CD14-positive monocyte (primary cell): ENCODE measurements at regions not wholly inside any gene's neighbourhood (a gene's known extent, or its start where the extent isn't known, plus 50 kb on each side); places are given as distances from the start of the nearest gene placed in this dataset.

ENCODE experiments used
- DNase-seq, 3 donors: peaks; one replicate each; pipeline ENCODE4 v3.0.0-alpha.2; 2011 to 2022
- H2AFZ ChIP-seq: 2 replicates; pipeline ENCODE4 v1.6.0; 2012; ENCODE audit warnings: mild to moderate bottlenecking, low read depth, low read length, inconsistent platforms; ENCODE audit not compliant: insufficient read depth, poor library complexity, severe bottlenecking
- H3K27ac ChIP-seq, 2 donors: 1 replicate in 1 of 2; 2 replicates in 1 of 2; pipeline ENCODE4 v1.5.1; 2012 to 2013; ENCODE audit warnings: low read length in 2 of 2, control low read depth in 1 of 2, inconsistent platforms in 1 of 2, low read depth in 1 of 2, mild to moderate bottlenecking in 1 of 2
- H3K27me3 ChIP-seq, 2 donors: one replicate each; pipeline versions ENCODE4 v1.6.0 to v1.6.1; 2011 to 2013; ENCODE audit warnings: low read length in 2 of 2; ENCODE audit not compliant: control insufficient read depth in 2 of 2, insufficient read depth in 2 of 2
- H3K36me3 ChIP-seq, 2 donors: replicated peaks in 1 of 2; 1 replicate in 1 of 2; 2 replicates in 1 of 2; pipeline versions ENCODE4 v1.5.1 to v1.6.1; 2012 to 2013; ENCODE audit warnings: low read length in 2 of 2, control low read depth in 1 of 2, inconsistent platforms in 1 of 2, mild to moderate bottlenecking in 1 of 2; ENCODE audit not compliant: insufficient read depth in 2 of 2, control insufficient read depth in 1 of 2
- H3K4me1 ChIP-seq, 2 donors: 1 replicate in 1 of 2; 2 replicates in 1 of 2; pipeline versions ENCODE4 v1.5.1 to v1.6.1; 2012 to 2013; ENCODE audit warnings: low read length in 2 of 2, control low read depth in 1 of 2, inconsistent platforms in 1 of 2, mild to moderate bottlenecking in 1 of 2, moderate library complexity in 1 of 2; ENCODE audit not compliant: insufficient read depth in 2 of 2, control insufficient read depth in 1 of 2
- H3K4me2 ChIP-seq: replicated peaks from 2 replicates; pipeline ENCODE3; 2012; ENCODE audit warnings: low read length, moderate library complexity, mild to moderate bottlenecking; ENCODE audit not compliant: poor library complexity, severe bottlenecking; ENCODE audit errors: extremely low read depth
- H3K4me3 ChIP-seq, 3 experiments: fragments of 200-600 bp in 1 of 3; sonication (generic) in 1 of 3; replicated peaks in 1 of 3; 1 replicate in 2 of 3; 2 replicates in 1 of 3; pipeline ENCODE4 v1.5.1; 2011 to 2013; ENCODE audit warnings: low read length in 3 of 3, mild to moderate bottlenecking in 3 of 3, control low read depth in 2 of 3, low read depth in 2 of 3, inconsistent platforms in 1 of 3, moderate library complexity in 1 of 3
- H3K79me2 ChIP-seq: 2 replicates; pipeline ENCODE4 v1.6.0; 2012; ENCODE audit warnings: mild to moderate bottlenecking, control low read depth, inconsistent platforms, low read length, moderate library complexity; ENCODE audit not compliant: insufficient read depth
- H3K9ac ChIP-seq: 2 replicates; pipeline ENCODE4 v1.6.0; 2017; ENCODE audit warnings: low read length, mild to moderate bottlenecking; ENCODE audit not compliant: insufficient read depth, poor library complexity, severe bottlenecking
- H3K9me3 ChIP-seq, 2 donors: replicated peaks in 1 of 2; 1 replicate in 1 of 2; 2 replicates in 1 of 2; pipeline versions ENCODE4 v1.5.1 to v1.6.1; 2012 to 2013; ENCODE audit warnings: low read length in 2 of 2, control low read depth in 1 of 2; ENCODE audit not compliant: control insufficient read depth in 1 of 2, insufficient read depth in 1 of 2
- H4K20me1 ChIP-seq: 2 replicates; pipeline ENCODE4 v1.6.0; 2012; ENCODE audit warnings: mild to moderate bottlenecking, low read length, control low read depth, moderate library complexity; ENCODE audit not compliant: insufficient read depth
- H3K27ac Mint-ChIP-seq, 7 donors: one replicate each; pipeline ENCODE4 v1.8.0; 2020; ENCODE audit warnings: mild to moderate bottlenecking in 7 of 7, mixed read lengths in 7 of 7, moderate library complexity in 6 of 7, inconsistent platforms in 2 of 7
- H3K27me3 Mint-ChIP-seq, 3 donors: one replicate each; pipeline ENCODE4 v1.8.0; 2021 to 2022; ENCODE audit warnings: low read depth in 3 of 3, mild to moderate bottlenecking in 3 of 3, mixed read lengths in 3 of 3, moderate library complexity in 3 of 3, inconsistent platforms in 1 of 3
- H3K36me3 Mint-ChIP-seq, 2 donors: one replicate each; pipeline ENCODE4 v1.8.0; 2020; ENCODE audit warnings: mixed read lengths in 2 of 2, inconsistent platforms in 1 of 2, mild to moderate bottlenecking in 1 of 2
- H3K4me1 Mint-ChIP-seq: one replicate; pipeline ENCODE4 v1.8.0; 2020; ENCODE audit warnings: mild to moderate bottlenecking, mixed read lengths
- H3K4me3 Mint-ChIP-seq, 2 donors: one replicate each; pipeline ENCODE4 v1.8.0; 2020; ENCODE audit warnings: mild to moderate bottlenecking in 2 of 2, mixed read lengths in 2 of 2, moderate library complexity in 1 of 2
- H3K9me3 Mint-ChIP-seq, 7 donors: one replicate each; pipeline ENCODE4 v1.8.0; 2020 to 2022; ENCODE audit warnings: mixed read lengths in 7 of 7, mild to moderate bottlenecking in 6 of 7, moderate library complexity in 6 of 7, inconsistent platforms in 2 of 7
- WGBS: methylation state at CpG from one replicate; pipeline ENCODE4 v1.1.5; 2013; ENCODE audit warnings: missing lambda C conversion rate; ENCODE audit not compliant: insufficient coverage; 5-methylcytosine and 5-hydroxymethylcytosine counted together
- intact Hi-C, 2 donors: fragments of 100-400 bp; cut with micrococcal nuclease; formaldehyde crosslinking; loops; one replicate each; pipeline versions ENCODE4 v1.15.0 to v1.15.1; 2023
- TF ChIP-seq, protein P1 (sequence below): fragments of 200-600 bp; IDR thresholded peaks from one replicate; pipeline ENCODE4 v1.8.0; 2022; ENCODE audit warnings: antibody characterized with exemption, mild to moderate bottlenecking

GRCh38 chr4:79650217-79650616 is 242.2 kb upstream of the GK2 start:
- intact Hi-C loops = no loop called here
- H2AFZ ChIP-seq = no peak overlapping the region
- H4K20me1 ChIP-seq = no peaks in the 10 kb centered on the region
- H3K36me3 ChIP-seq = no peaks in the 10 kb centered on the region
- no peak for DNase-seq
- no peaks in the 10 kb centered on the region for H3K9me3 ChIP-seq
- H3K36me3 Mint-ChIP-seq = no peaks in the 10 kb centered on the region
- no CpG with 5 or more reads among the region's 2 CpGs for WGBS
- H3K4me3 Mint-ChIP-seq = no peak overlapping the region
- no peaks in the 10 kb centered on the region for H3K4me1 Mint-ChIP-seq
- no peaks in the 10 kb centered on the region for H3K9me3 Mint-ChIP-seq
- no peaks in the 10 kb centered on the region for H3K4me1 ChIP-seq
- H3K79me2 ChIP-seq = no peaks in the 10 kb centered on the region
- H3K27ac Mint-ChIP-seq = no peak overlapping the region
- H3K9ac ChIP-seq = no peak overlapping the region
- no peak overlapping the region for H3K4me3 ChIP-seq
- TF ChIP-seq, protein P1, sequence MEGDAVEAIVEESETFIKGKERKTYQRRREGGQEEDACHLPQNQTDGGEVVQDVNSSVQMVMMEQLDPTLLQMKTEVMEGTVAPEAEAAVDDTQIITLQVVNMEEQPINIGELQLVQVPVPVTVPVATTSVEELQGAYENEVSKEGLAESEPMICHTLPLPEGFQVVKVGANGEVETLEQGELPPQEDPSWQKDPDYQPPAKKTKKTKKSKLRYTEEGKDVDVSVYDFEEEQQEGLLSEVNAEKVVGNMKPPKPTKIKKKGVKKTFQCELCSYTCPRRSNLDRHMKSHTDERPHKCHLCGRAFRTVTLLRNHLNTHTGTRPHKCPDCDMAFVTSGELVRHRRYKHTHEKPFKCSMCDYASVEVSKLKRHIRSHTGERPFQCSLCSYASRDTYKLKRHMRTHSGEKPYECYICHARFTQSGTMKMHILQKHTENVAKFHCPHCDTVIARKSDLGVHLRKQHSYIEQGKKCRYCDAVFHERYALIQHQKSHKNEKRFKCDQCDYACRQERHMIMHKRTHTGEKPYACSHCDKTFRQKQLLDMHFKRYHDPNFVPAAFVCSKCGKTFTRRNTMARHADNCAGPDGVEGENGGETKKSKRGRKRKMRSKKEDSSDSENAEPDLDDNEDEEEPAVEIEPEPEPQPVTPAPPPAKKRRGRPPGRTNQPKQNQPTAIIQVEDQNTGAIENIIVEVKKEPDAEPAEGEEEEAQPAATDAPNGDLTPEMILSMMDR = no peak
- H3K27ac ChIP-seq = no peak overlapping the region
- H3K4me2 ChIP-seq = no peak overlapping the region
- H3K27me3 ChIP-seq = no peaks in the 10 kb centered on the region
- H3K27me3 Mint-ChIP-seq = peaks cover 0 to 1% (median 0%) of the 10 kb centered on the region in 3 donors

DNA sequence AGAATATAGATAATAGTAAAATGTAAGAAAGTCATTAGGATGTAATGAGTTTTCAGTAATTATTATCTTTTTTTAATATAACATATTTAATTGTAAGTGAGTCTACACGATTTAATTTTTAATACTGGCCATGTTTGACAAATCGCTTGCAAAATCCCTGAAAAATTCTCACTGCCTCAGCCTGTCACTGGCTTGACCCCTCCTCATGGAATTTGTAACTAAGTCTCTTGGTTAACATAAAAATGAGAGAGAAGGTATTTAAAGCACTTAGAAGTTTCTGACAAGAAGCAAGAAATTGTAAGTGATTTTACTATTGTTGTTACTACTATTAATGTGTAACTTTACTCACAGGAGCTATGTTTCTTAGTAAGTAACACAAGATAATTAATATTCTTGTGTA is 237.9 kb upstream of the GK2 start:
- H3K27ac ChIP-seq = no peak overlapping the region
- Mint-ChIP-seq H3K27ac (no peak overlapping the region), H3K9me3 (peaks cover 0 to 3% (median 0%) of the 10 kb centered on the region in 7 donors), H3K36me3 (no peaks in the 10 kb centered on the region), H3K27me3 (no peaks in the 10 kb centered on the region), H3K4me3 (no peak overlapping the region), H3K4me1 (no peaks in the 10 kb centered on the region)
- no peak overlapping the region for H2AFZ ChIP-seq
- no peaks in the 10 kb centered on the region for H4K20me1 ChIP-seq
- TF ChIP-seq, protein P1 = no peak
- H3K27me3 ChIP-seq = no peaks in the 10 kb centered on the region
- no peak overlapping the region for H3K4me2 ChIP-seq
- no peaks in the 10 kb centered on the region for H3K9me3 ChIP-seq
- no peak overlapping the region for H3K9ac ChIP-seq
- no CpG with 5 or more reads among the region's 2 CpGs for WGBS
- H3K4me3 ChIP-seq = no peak overlapping the region
- no peak for DNase-seq
- no peaks in the 10 kb centered on the region for H3K36me3 ChIP-seq
- intact Hi-C loops = no loop called here
- H3K79me2 ChIP-seq = no peaks in the 10 kb centered on the region
- no peaks in the 10 kb centered on the region for H3K4me1 ChIP-seq
